HG03571 (cell line): ENCODE measurements at regions not wholly inside any gene's neighbourhood (a gene's known extent, or its start where the extent isn't known, plus 50 kb on each side); places are given as distances from the start of the nearest gene placed in this dataset.
"Not testable (repeated sequence)": the region's sequence is repeated elsewhere in the genome, so short reads cannot be mapped to it uniquely, and the experiment has no call there.

ENCODE experiments used
- ATAC-seq: cut with Tn5 transposase; IDR thresholded peaks from one replicate; pipeline ENCODE4 v1.9.1; 2021; ENCODE audit not compliant: unreplicated experiment

DNA sequence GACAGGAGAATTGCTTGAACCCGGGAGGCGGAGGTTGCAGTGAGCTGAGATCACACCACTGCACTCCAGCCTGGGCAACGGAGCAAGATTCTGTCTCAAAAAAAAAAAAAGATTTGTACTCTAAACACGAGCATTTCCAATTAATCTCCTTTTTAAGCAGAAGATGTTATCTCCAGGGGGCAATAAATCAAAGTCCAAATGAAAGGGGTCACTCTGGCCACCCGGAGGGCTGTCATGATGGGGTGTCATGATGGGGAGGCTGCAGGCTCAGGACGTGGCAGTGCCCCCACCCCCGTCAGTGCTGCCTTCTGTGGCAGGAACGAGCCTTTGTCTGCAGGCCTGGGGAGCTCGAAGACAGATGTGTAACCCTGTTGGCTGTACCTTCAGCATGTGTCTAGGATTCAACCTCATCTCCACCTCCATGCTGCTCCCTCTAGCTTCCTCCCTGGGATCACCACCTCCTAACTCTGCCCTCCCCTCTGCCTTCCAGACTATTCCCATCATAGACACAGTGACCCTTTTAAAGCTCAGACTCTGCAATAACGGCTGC, 76.9 kb upstream of the YWHAQ start:
- no peak for ATAC-seq

DNA sequence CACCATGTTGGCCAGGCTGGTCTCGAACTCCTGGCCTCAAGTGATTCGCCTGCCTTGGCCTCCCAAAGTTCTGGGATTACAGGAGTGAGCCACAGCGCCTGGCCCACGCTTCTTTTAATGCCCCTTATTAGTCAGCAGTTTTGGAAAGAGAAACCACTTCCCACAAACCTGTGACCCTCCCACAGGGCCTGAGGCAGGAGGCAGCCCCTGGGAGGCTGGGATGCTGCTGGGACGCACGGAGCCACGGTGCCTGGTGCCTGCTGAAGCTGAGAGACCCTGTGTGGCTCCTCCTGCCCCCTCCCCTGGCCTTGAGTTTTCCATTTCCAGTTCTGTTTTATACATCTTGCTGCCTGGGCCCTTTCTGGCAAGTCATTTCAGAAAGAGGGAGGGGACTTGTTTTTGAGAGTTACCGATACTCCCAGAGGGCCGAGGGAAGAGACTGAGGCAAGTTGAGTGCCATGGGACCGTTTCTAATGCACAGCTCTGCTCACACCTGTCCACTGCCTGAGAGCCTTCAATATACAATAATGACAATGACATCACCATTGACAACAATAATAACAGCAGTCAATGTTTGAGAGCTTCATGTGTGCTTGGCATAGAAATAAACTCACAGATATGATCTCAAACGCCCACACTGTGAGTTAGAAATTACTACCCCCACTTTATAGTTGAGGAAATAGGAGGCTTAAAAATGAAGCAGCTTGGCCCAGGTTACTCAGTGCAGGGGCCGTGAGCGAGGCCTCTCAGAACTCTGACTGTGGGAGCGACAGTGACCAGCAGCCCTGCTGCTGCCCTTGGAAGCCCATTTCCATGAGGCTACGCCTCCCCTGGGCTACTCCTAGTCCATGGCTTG, 78.1 kb upstream of the YWHAQ start:
- ATAC-seq, result no peak

DNA sequence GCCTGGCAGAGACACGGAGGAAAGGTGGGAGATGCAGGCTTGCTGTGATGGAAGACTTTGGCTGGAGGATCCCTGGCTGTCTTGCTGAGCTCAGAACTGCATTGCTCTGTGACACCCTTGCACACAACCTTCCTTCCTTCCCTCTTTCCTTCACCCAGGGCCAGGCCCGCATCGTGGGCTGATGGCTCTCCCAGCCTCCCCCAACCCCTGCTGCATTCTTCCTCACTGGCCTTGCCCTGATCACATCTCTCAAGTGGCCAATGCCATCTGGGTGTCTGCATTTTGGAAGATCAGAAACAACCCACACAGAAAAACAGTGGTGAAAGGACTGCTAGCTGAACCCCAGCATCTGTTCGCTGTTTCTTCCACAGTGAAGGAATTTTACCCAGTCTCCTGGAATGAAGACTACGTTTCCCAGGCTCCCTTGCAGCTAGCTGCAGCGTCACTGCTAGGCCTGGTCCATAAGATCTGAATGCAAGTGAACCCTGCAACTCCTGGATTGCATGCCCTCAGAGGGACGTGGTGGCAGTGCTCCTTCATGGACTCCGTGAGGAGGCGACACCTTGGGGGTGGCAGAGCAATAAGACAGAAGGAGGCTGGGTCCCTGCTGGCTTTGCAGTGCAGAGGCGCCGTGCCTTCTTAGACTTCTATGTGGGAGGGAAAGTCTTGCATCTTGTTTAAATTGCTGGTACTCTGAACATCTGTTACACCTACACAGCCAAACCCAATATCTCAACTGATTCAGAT, 78.9 kb upstream of the YWHAQ start:
- no peak for ATAC-seq

DNA sequence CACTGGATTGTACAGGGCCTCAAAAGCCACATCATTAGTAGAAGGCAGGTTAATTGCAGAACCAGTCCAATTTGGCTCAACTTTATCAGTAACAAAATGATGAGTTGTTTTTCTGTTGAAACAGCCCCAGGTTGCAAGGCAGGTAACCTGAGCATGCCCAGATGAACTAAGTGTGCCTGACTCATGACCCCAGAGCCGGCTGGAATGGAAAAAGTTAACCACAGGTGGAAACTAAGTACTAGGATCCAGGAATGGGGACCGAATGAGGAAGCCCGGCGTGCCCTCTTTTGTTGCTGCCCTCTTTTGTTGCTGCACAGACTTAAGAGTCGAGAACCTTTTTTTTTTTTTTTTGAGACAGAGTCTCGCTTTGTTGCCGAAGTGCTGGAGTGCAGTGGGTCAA, 79.5 kb upstream of the YWHAQ start:
- ATAC-seq, result no peak

DNA sequence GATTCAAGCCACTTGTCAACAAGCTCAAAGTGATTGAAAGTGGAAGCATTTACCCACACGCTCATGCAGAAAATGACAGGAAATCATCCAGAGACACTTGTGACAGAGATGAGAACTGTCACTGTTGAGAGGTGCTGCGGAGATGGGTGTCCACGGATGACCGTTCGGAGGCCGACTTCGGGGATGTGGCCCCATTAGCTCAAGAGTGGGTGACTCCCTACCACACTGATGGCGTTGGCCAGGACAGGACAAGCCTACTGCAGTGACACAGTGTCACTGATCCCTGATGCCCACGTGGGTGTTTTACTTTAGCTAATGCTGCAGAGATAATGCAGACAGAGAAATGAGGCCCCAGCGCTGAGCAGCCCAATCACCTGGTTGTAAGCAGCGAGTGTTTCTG, 81.5 kb upstream of the YWHAQ start:
- ATAC-seq, result no peak

DNA sequence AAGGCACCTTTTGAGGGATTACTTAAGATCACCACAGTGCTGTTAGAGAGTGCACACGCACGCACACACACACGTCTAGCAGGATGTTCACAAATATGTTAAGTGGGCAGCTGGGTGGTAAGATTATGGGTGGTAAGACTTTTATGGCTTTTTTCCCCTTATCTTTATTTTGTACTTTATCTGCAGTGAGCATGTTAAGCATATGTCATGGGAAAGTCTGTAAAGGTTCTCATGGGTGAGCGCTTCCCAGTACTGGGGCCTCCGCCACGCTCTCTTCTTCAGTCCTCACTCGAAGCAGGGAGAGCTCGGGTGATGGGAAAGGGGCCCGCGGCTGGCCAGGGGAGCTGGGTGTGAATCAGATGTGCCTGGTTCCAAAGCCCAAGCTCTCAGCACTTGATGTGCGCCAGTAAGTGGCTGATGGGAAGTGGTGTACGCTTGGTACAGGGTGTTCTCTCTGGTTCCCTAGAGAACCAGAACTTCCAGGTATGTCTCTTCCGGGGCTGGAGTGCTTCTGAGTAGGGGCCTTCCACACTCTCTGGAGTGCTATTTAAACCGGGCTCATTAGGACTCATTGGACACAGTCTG, 83.9 kb upstream of the YWHAQ start:
- ATAC-seq, result no peak

DNA sequence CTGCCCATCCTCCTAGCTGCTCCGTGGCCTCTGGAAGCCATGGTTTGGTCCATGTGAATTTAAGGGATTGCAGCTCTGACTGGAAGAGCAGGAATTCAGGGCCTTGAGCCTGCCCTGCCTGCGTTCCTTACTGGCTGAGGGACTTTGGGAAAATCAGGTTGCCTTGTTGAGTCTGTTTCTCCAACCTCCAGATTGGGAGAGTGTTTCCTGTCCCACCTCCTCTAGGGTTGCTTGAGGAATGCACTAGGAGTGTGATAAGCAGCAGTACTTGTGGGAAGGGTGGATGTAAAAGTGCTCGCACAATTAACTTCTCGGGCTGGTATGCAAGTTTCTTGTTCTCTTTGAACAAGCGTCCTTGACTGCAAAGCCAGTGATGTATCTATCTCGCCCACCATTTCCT, 84.4 kb upstream of the YWHAQ start:
- no peak for ATAC-seq

DNA sequence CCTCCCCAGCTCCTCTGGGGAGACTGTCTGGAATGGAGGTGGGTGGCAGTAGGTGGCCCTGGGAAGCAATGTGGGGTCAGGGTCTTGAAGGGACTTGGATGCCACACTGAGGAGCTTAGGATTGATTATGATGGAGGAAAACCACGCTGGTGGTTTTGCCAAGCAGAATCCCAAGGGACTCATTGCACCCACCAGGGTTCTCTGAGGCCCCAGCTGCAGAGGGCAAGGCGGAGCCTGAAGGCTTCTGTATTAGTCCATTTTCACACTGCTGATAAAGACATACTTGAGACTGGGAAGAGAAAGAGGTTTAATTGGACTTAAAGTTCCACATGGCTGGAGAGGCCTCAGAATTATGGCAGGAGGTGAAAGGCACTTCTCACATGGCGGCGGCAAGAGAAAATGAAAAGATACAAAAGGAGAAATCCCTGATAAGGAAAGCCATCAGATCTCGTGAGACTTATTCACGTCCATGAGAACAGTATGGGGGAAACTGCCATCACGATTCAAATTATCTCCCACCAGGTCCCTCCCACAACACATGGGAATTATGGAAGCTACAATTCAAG, 87.2 kb upstream of the YWHAQ start:
- no peak for ATAC-seq

DNA sequence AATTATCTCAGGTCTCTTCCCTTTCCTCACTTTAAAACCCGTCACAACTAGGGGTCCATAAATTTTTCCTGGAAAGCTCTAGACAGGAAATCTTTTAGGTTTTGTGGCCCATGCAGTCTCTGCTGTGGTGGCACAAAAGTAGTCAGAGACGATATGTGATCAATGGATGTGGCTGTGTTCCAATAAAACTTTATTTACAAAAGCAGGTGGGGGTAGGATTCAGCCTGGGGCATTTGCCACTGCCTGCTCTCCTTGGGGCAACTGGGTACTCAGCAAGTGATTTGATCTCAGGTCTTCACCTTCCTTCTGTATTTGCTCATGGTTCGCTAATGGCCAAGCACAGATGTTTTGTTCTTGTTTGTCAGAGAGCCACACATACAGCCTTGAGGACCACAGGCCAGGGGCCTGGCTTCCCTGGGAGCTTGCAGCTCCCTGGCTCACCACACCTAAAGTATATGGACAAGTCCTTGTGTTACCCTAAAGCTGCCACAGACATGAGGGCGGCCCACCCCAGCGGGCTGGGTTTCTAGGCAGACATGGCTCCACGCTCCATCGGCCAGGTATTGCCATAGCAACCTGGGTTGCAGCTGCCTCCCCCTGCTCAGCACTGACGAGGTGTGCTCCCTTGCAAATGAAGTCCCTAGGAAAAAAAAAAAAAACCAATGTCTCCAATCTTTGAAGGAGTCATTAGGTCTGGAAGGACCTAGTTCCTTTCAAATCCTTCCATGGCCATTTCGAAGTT, 89.7 kb upstream of the YWHAQ start:
- ATAC-seq, result no peak

DNA sequence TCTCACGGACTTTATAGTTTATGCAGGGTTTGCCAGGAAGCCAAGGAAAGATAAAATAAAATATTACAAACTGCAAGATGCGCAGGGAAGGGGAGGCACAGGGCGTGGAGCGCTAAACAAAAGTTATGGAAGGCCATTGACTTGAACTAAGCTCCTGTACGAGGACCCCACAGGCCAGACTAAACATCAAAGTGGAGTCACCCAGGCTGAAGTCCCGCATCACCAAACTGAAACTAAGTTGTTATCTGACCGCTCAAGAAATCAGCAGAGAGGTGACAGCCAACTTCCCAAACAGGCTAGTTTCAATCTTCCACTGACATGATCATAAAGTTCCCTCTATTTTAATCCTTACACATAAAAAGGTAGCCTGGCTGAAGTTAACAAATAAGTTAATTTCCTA, 90.5 kb upstream of the YWHAQ start:
- ATAC-seq, result no peak

DNA sequence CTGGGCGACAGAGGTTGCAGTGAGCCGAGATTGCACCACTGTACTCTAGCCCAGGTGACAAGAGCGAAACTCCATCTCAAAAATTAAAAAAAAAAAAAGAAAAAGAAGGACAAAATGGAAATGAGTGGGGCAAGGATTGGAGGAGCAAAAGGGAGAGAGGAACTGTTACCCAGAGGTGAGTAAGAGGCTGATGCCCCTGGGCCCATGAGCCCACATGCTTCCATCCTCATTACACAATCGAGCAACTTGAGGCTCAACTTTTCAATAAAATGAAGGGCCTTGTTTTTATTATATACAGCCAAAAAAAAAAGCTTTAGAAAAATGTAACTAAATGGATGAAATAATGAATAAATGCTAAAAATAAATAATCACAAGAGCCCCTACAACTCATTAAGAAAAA, 91.7 kb upstream of the YWHAQ start:
- ATAC-seq, result no peak

DNA sequence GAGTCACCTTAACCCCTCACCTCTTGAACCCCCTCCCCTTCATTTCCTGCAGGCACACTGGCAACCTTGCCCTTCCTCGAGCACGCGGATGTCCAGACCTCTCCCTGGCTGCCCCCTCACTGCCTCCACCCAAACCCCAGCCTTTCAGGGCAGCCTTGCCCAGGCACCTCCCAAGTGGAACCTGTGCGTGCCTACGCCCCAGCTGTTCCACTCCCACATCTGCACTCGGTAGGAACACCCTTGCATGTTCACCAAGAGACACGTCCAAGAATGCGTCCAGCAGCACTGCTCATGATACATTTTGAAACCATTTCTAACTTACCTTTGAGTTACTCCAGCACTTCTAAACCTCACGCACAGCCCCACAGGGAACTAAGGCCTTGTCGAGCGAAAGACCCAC, 93.8 kb upstream of the YWHAQ start:
- ATAC-seq, result no peak

DNA sequence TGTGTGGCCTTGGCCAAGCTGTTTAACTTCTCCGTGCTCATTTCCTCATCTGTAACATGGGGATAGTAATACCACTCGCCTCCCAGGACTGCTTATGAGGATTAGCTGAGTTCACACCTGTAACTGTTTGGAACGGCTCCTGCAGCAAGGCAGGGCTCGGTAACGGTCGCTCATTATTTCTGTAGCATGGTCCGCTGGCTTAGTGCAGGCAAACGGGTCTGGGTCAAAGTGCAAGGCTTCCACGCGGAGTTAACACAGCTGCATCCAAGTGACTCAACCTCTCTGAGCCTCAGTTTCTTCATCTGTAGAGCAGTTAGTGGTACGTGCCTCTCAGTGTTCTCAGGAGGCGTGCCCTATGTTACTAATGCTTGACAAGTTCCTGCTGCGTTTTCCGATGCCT, 94.3 kb upstream of the YWHAQ start:
- ATAC-seq, result no peak

DNA sequence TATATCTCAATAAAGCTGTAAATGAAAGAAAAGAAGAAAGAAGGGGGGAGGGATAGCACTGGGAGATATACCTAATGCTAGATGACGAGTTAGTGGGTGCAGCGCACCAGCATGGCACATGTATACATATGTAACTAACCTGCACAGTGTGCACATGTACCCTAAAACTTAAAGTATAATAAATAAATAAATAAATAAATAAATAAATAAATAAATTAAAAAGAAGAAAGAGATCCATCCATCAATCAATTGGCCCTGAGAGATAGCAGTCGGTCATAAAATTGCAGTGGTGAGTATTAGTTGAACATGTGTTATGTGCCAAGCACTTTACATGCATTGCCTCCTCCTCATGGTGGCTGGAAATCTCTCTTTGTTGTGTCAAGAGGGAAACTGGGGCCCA, 95.2 kb upstream of the YWHAQ start:
- ATAC-seq, result not testable (repeated sequence)

DNA sequence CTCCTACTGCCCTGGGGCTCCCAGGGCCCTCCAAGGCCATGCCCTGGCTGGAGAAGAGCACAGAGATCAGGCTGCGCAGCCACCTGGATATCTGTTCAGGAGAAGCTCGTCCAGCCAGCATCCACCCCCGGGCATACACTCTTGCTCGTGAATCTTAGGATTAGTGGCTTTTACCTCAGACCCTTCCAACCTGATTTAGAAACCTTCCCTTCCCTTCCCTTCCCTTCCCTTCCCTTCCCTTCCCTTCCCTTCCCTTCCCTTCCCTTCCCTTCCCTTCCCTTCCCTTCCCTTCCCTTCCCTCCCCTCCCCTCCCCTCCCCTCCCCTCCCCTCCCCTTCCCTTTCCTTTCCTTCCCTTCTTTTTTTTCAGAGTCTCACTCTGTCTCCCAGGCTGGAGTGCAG, 99.7 kb upstream of the YWHAQ start:
- ATAC-seq, result not testable (repeated sequence)

DNA sequence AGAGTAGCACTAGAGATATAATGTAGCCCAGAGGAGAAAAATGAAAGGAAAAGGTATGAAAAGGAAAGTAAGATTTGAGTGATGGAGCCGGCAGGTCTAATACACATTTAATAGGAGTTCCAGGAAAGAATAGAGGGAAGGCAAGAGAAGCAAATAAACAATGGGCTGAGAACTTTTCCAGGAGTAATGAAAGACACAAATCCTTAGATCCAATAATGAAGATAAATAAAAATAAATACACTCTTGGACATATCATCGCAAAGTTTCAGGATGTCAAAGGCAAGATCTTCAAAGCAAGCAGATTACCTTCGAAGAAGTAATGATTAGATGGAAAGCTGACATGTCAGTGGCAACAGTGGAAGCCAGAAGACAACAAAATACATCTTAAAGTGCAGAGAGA, 102.0 kb upstream of the YWHAQ start:
- ATAC-seq, result no peak

DNA sequence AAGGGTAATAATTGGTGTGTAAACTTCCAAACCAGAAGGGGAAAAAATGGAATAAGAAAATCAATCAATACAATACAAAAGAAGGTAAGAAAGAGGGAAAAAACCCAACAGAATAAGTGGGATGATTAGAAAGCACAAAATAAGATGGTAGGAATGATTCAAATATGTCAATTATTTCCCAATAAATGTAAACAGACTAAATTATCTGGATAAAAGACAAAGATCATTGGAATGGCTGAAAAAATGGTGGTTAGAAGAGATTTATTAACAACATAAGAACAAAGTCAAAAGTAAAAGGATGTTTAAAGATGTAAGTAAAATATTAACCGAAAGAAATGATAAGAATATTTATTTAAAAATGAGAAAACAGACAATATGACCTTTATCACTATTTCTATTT, 103.5 kb upstream of the YWHAQ start:
- no peak for ATAC-seq

DNA sequence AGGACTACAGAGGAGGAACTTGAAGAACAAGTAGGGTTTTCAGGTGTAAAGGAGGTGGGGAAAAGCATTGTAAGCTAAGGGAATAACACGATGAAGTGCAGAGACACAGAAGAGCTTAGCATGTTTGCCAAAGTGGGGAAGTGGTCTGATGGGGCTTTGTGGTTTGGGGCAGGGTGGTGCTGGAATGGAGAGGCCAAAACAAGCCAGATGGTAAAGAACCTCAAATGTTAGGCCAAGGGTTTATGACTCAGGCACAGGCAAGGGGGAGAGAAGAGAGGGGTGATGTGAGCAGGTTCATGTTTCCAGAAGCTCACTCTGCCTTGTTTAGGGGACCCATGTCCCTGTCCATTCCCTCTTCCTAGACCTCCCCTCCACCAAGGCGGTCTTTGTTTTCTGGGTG, 104.5 kb upstream of the YWHAQ start:
- no peak for ATAC-seq

DNA sequence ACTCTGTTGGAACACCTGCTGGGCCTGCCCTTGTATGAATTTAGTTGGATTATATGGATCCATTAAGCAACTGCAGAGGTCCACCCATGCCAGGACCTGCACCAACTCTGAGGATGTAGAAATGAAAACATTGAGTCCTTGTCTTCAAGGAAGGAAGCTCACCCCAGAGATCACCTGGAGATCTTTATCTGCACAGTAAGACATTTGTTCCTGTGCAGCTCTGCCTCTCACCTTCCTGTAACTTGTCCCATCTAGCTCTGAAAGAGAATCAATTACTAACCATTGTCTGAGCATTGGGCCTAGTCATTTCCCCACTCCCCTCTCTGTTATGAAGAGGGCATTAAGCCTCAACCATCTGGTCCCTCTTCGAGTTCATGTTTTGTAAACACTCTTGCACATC, 105.2 kb upstream of the YWHAQ start:
- no peak for ATAC-seq

DNA sequence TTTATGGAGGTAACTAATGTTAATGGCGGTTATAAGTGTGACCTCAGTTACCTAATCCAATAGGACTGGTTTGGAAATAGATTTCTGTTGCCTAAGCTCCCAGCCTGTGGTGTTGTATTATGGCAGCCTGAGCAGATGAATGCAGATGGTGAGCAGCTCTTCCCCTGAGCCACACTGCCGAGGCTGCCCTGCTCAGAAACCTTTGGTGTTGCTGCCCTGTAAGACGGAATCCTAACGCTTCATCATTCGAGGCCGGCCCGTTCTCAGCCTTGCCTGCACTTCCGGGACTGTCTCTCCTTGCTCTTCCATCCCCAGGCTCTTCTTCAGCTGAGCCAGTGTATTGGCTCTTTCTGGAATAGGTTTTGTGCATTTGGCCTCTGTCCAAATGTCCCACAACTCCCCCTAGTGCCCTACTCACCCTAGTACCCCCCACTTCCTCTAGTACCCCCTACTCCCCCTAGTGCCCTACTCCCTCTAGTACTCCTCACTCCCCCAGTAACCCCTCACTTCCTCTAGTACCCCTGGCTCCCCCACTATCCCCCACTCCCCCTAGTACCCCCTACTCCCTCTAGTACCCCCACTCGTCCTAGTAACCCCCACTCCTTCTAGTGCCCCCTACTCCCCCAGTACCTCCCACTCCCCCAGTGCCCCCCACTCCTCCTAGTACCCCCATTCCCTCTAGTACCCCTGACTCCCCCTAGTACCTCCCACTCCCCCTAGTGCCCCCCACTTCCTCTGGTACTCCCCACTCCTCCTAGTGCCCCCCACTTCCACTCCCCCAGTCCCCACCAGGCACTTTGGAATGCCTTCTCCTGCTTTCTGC, 106.0 kb upstream of the TAF1B start:
- ATAC-seq, result no peak
